Stimulated activated CD8-positive, alpha-beta memory T cell treated with anti-CD3 and anti-CD28 coated beads, Interleukin-7, amount 100 ng/mL, for 1 hour (primary cell): ENCODE measurements at regions not wholly inside any gene's neighbourhood (a gene's known extent, or its start where the extent isn't known, plus 50 kb on each side); places are given as distances from the start of the nearest gene placed in this dataset.

Source experiments
- DNase-seq, 2 donors: peaks; one replicate each; pipeline ENCODE4 v3.0.0-alpha.2; 2020; ENCODE audit warnings: low read depth in 2 of 2

- DNase-seq, result no peak
Measured at GRCh38 chr1:201748335-201748734, 80.6 kb upstream of the IPO9 start.

- DNase-seq, result no peak
Measured at GRCh38 chr1:201749059-201749690, 79.8 kb upstream of the IPO9 start.

GRCh38 chr1:201750120-201750519 lies 78.8 kb upstream of the IPO9 start:
- DNase-seq, result no peak

GRCh38 chr1:201750934-201751333 lies 78.0 kb upstream of the IPO9 start:
- DNase-seq, result no peak

GRCh38 chr1:201751872-201752271 lies 77.1 kb upstream of the IPO9 start:
- DNase-seq, result no peak

- no peak for DNase-seq
Measured at GRCh38 chr1:201752333-201752732, 76.6 kb upstream of the IPO9 start.

GRCh38 chr1:201753492-201753891 lies 75.5 kb upstream of the IPO9 start:
- DNase-seq, result no peak

- no peak for DNase-seq
Measured at GRCh38 chr1:201754353-201754752, 74.6 kb upstream of the IPO9 start.

- DNase-seq, result no peak
Measured at GRCh38 chr1:201755200-201755599, 73.8 kb upstream of the IPO9 start.

- no peak for DNase-seq
Measured at GRCh38 chr1:201756406-201756805, 72.6 kb upstream of the IPO9 start.

GRCh38 chr1:201758499-201759050 lies 70.4 kb upstream of the IPO9 start:
- no peak for DNase-seq

GRCh38 chr1:201759194-201759815 lies 69.7 kb upstream of the IPO9 start:
- no peak for DNase-seq

GRCh38 chr1:201760516-201760915 lies 68.4 kb upstream of the IPO9 start:
- no peak for DNase-seq

GRCh38 chr1:201761178-201761577 lies 67.8 kb upstream of the IPO9 start:
- no peak for DNase-seq

- DNase-seq, result no peak
Measured at GRCh38 chr1:201761871-201762270, 67.1 kb upstream of the IPO9 start.

GRCh38 chr1:201762381-201762780 lies 66.6 kb upstream of the IPO9 start:
- no peak for DNase-seq

- no peak for DNase-seq
Measured at GRCh38 chr1:201763455-201764140, 65.4 kb upstream of the IPO9 start.

- no peak for DNase-seq
Measured at GRCh38 chr1:201764166-201764565, 64.8 kb upstream of the IPO9 start.

- no peak for DNase-seq
Measured at GRCh38 chr1:201764579-201764978, 64.4 kb upstream of the IPO9 start.

GRCh38 chr1:201766131-201766866 lies 62.7 kb upstream of the IPO9 start:
- DNase-seq, result no peak

- DNase-seq, result no peak
Measured at GRCh38 chr1:201767339-201767738, 61.6 kb upstream of the IPO9 start.

GRCh38 chr1:201769072-201769471 lies 59.9 kb upstream of the IPO9 start:
- no peak for DNase-seq
